ENCODE measurements at regions not wholly inside any gene's neighbourhood (a gene's known extent, or its start where the extent isn't known, plus 50 kb on each side); places are given as distances from the start of the nearest gene placed in this dataset.

- H3K79me2 ChIP-seq (ENCODE audit: insufficient read depth, low read length): no peaks in the 10 kb centered on the region
- H3K4me3 ChIP-seq (replicated peaks in 1 of 3; ENCODE audit: insufficient read depth in 1 of 3, low read depth in 2 of 3, low read length in 3 of 3): no peak overlapping the region
- no peak for DNase-seq (ENCODE audit: low spot score)
- no peaks in the 10 kb centered on the region for H3K27me3 ChIP-seq (ENCODE audit: control insufficient read depth in 1 of 2, insufficient read depth in 2 of 2, low read length in 2 of 2)
- WGBS (ENCODE audit: low lambda C conversion rate): 6% methylated on average over 2 of the region's 2 CpGs
- CTCF ChIA-PET (ENCODE audit: low intra/inter-chr PET ratio, low total read pairs): no interaction called here
- no peaks in the 10 kb centered on the region for H3K36me3 ChIP-seq (replicated peaks in 1 of 2; ENCODE audit: control insufficient read depth in 1 of 2, insufficient read depth in 2 of 2, low read length in 2 of 2)
- no peak for TF ChIP-seq ZSCAN9 (CRISPR knock-in tag; IDR thresholded peaks at IDR 0.05; ENCODE audit: borderline replicate concordance)
- no peak for TF ChIP-seq ZNF614 (CRISPR knock-in tag; IDR thresholded peaks at IDR 0.05; ENCODE audit: borderline replicate concordance)
- TF ChIP-seq ZNF441 (CRISPR knock-in tag; IDR thresholded peaks at IDR 0.05; ENCODE audit: borderline replicate concordance): no peak
- TF ChIP-seq NFYB (CRISPR knock-in tag; IDR thresholded peaks at IDR 0.05): no peak
- TF ChIP-seq EP300 (IDR thresholded peaks at IDR 0.05; ENCODE audit: low read depth in 2 of 2, low read length in 2 of 2): no peak
- no peak for TF ChIP-seq EP300 (CRISPR knock-in tag; IDR thresholded peaks at IDR 0.05; ENCODE audit: borderline replicate concordance)
- no peak for TF ChIP-seq ATF2 (CRISPR knock-in tag; IDR thresholded peaks at IDR 0.05)
- no peak for TF ChIP-seq ZNF143 (CRISPR knock-in tag; IDR thresholded peaks at IDR 0.05)
- TF ChIP-seq ZNF12 (CRISPR knock-in tag; IDR thresholded peaks at IDR 0.05): no peak
- no peak for TF ChIP-seq ZNF232 (CRISPR knock-in tag; IDR thresholded peaks at IDR 0.05; ENCODE audit: borderline replicate concordance)
- TF ChIP-seq NFYC (CRISPR knock-in tag; IDR thresholded peaks at IDR 0.05): no peak
- TF ChIP-seq MBNL3 (CRISPR knock-in tag; conservative IDR thresholded peaks at IDR 0.05): no peak
- TF ChIP-seq POLR2G (IDR thresholded peaks at IDR 0.05; ENCODE audit: low read depth, low read length): no peak
- TF ChIP-seq JDP2 (CRISPR knock-in tag; IDR thresholded peaks at IDR 0.05; ENCODE audit: borderline replicate concordance): no peak
- TF ChIP-seq POGZ (CRISPR knock-in tag; IDR thresholded peaks at IDR 0.05): no peak
- TF ChIP-seq AHDC1 (CRISPR knock-in tag; IDR thresholded peaks at IDR 0.05; ENCODE audit: borderline replicate concordance): no peak
- H3K27ac ChIP-seq (ENCODE audit: extremely low read length, insufficient read depth, low read length): no peak overlapping the region
- no peak overlapping the region for H3K9ac ChIP-seq (ENCODE audit: insufficient read depth, low read depth, low read length)
- ATAC-seq: no peak
- no peak for FAIRE-seq
- H3K4me1 ChIP-seq (ENCODE audit: insufficient read depth, low read length): no peaks in the 10 kb centered on the region
- H3K4me2 ChIP-seq (ENCODE audit: low read depth, low read length): no peak overlapping the region
- no TSS peak for BruUV-seq (replicated peaks)
- in situ Hi-C loops (cut with HindIII; ENCODE audit: extremely low pct_ligation_motif_present, low pct_unique_long_range_greater_than_20kb) (no loop called here), intact Hi-C loops (cut with micrococcal nuclease; ENCODE audit: unreplicated experiment) (no loop called here)
- H3K9me3 ChIP-seq (ENCODE audit: low read length): no peaks in the 10 kb centered on the region
- H4K20me1 ChIP-seq (ENCODE audit: insufficient read depth, low read length): no peaks in the 10 kb centered on the region
- no peak overlapping the region for H2AFZ ChIP-seq (ENCODE audit: low read length)
- POLR2A ChIA-PET: no interaction called here
Observed at GRCh38 chr3:180288816-180289215, 252.1 kb upstream of the PEX5L start.
